Naive thymus-derived CD8-positive, alpha-beta T cell (primary cell): ENCODE measurements at regions not wholly inside any gene's neighbourhood (a gene's known extent, or its start where the extent isn't known, plus 50 kb on each side); places are given as distances from the start of the nearest gene placed in this dataset.
"Not testable (repeated sequence)": the region's sequence is repeated elsewhere in the genome, so short reads cannot be mapped to it uniquely, and the experiment has no call there.

Experiments used
- ATAC-seq, 2 donors: fragments of 150-1000 bp; cut with Tn5 transposase in 1 of 2; sonication (Bioruptor Pico), chemical (Tn5 transposase) in 1 of 2; 1 replicate in 1 of 2; 2 replicates in 1 of 2; pipeline ENCODE4 v1.10.0; 2021; ENCODE audit warnings: mild to moderate bottlenecking in 2 of 2, moderate library complexity in 2 of 2
- POLR2A ChIA-PET: fragments of 350-600 bp; sonication (Branson Sonifier 250); formaldehyde crosslinking; loops from one replicate; lab custom pipeline; 2021; ENCODE audit warnings: antibody characterized with exemption; lab: Charles Lee
- DNase-seq, 10 donors: peaks; one replicate each; pipeline versions ENCODE4 v3.0.0 to v3.0.0-alpha.2; 2020 to 2022
- H3K27ac Mint-ChIP-seq, 10 donors: one replicate each; pipeline ENCODE4 v1.8.0; 2020 to 2022; ENCODE audit warnings: mild to moderate bottlenecking in 10 of 10, mixed read lengths in 10 of 10, moderate library complexity in 4 of 10, inconsistent platforms in 1 of 10
- H3K27me3 Mint-ChIP-seq, 5 donors: one replicate each; pipeline ENCODE4 v1.8.0; 2021 to 2022; ENCODE audit warnings: mixed read lengths in 5 of 5
- H3K36me3 Mint-ChIP-seq, 3 donors: one replicate each; pipeline ENCODE4 v1.8.0; 2020 to 2022; ENCODE audit warnings: mixed read lengths in 3 of 3, mild to moderate bottlenecking in 2 of 3, inconsistent platforms in 1 of 3
- H3K4me1 Mint-ChIP-seq, 4 donors: one replicate each; pipeline ENCODE4 v1.8.0; 2021 to 2022; ENCODE audit warnings: mixed read lengths in 4 of 4
- H3K4me3 Mint-ChIP-seq, 10 donors: one replicate each; pipeline ENCODE4 v1.8.0; 2020 to 2022; ENCODE audit warnings: mild to moderate bottlenecking in 10 of 10, mixed read lengths in 10 of 10, moderate library complexity in 6 of 10, inconsistent platforms in 1 of 10
- H3K9me3 Mint-ChIP-seq, 9 donors: one replicate each; pipeline ENCODE4 v1.8.0; 2020 to 2022; ENCODE audit warnings: mixed read lengths in 9 of 9, mild to moderate bottlenecking in 3 of 9, inconsistent platforms in 1 of 9, moderate library complexity in 1 of 9

GRCh38 chr18:76042511-76042910 is 452.5 kb downstream of the ZNF516 start:
- H3K27me3 Mint-ChIP-seq = peaks cover 0 to 18% (median 4%) of the 10 kb centered on the region in 5 donors
- H3K9me3 Mint-ChIP-seq = peaks cover 0 to 15% (median 2%) of the 10 kb centered on the region in 9 donors
- H3K4me1 Mint-ChIP-seq = no peaks in the 10 kb centered on the region
- H3K27ac Mint-ChIP-seq = no peak overlapping the region
- POLR2A ChIA-PET = no interaction called here
- no peaks in the 10 kb centered on the region for H3K36me3 Mint-ChIP-seq
- no peak overlapping the region for H3K4me3 Mint-ChIP-seq
- no peak for ATAC-seq
- no peak for DNase-seq

DNA sequence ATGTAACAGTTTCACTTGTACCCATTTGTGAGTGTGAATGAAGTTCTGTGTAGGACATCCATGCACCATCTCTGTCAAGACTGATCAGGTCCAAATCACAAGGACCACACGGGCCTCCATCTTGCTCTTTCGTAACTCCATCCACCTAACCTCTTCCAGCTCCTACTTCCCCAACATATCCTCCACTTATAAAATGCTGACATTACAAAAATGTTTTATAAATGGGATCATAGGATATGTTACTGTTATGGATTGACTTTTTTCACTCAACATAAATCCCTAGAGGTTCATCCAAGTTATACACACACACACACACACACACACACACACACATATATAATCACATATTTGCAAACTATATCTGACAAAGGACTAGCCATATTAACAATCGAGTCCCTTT is 476.8 kb downstream of the ZNF516 start:
- Mint-ChIP-seq H3K36me3 (peaks cover 0 to 6% (median 0%) of the 10 kb centered on the region in 3 donors), H3K27ac (no peak overlapping the region), H3K9me3 (peaks cover 0 to 14% (median 3%) of the 10 kb centered on the region in 9 donors), H3K4me3 (no peak overlapping the region), H3K27me3 (peaks cover 0 to 39% (median 6%) of the 10 kb centered on the region in 5 donors), H3K4me1 (no peaks in the 10 kb centered on the region)
- DNase-seq (no peak), ATAC-seq (no peak)
- POLR2A ChIA-PET = no interaction called here

- Mint-ChIP-seq H3K27me3 (peaks cover 0 to 33% (median 6%) of the 10 kb centered on the region in 5 donors), H3K36me3 (no peaks in the 10 kb centered on the region), H3K4me3 (no peak overlapping the region), H3K27ac (no peak overlapping the region), H3K9me3 (peaks cover 0 to 6% (median 2%) of the 10 kb centered on the region in 9 donors), H3K4me1 (no peaks in the 10 kb centered on the region)
- no peak for DNase-seq
- POLR2A ChIA-PET = no interaction called here
- ATAC-seq = no peak
These were observed 482.0 kb downstream of the ZNF516 start for GRCh38 chr18:76013057-76013456.

DNA sequence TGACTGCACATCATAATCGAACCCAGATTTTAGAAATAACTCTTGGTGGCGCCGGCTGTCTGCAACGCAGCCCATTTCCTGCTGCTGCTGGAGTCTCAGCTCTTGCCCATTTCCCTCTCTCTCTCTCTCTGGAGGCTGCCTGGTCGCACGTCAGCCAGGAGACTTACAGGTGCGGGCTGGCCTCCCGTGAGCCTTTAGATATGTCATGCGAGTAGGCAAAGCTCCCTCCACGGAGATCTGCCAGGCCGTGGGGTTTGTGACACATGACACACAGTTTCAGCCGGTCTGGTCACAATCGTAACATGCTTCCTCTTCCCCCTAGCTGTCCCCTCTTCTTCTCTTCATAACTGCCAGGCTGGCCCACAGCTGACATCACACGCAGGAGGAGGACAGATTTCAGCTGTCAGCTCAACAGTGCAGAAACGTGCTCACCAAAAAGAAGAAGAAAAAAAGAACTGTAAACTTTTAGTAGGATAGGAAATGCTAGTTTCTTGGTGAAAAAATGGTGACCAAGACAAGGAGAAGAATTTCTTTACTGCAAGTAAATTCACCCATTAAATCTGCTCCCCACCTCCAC is 489.3 kb downstream of the ZNF516 start:
- no peak for DNase-seq
- POLR2A ChIA-PET = no interaction called here
- H3K9me3 Mint-ChIP-seq = peaks cover 0 to 9% (median 2%) of the 10 kb centered on the region in 9 donors
- ATAC-seq = no peak
- H3K4me3 Mint-ChIP-seq = no peak overlapping the region
- no peak overlapping the region for H3K27ac Mint-ChIP-seq
- peaks cover 0 to 4% (median 2%) of the 10 kb centered on the region in 5 donors for H3K27me3 Mint-ChIP-seq
- no peaks in the 10 kb centered on the region for H3K36me3 Mint-ChIP-seq
- no peaks in the 10 kb centered on the region for H3K4me1 Mint-ChIP-seq

GRCh38 chr18:75987913-75988312 is 507.1 kb downstream of the ZNF516 start:
- not testable (repeated sequence) for H3K27ac Mint-ChIP-seq, H3K36me3 Mint-ChIP-seq

GRCh38 chr18:75984853-75985252 is 510.2 kb downstream of the ZNF516 start:
- POLR2A ChIA-PET = no interaction called here
- ATAC-seq (no peak), DNase-seq (no peak)
- Mint-ChIP-seq H3K4me3 (no peak overlapping the region), H3K27me3 (peaks cover 0 to 11% (median 5%) of the 10 kb centered on the region in 5 donors), H3K36me3 (no peaks in the 10 kb centered on the region), H3K4me1 (no peaks in the 10 kb centered on the region), H3K27ac (no peak overlapping the region), H3K9me3 (peaks cover 0 to 9% (median 0%) of the 10 kb centered on the region in 9 donors)

More at GRCh38 chr18:75987913-75988312, 507.1 kb downstream of the ZNF516 start:
- ATAC-seq, DNase-seq, POLR2A ChIA-PET, H3K4me3 Mint-ChIP-seq, H3K4me1 Mint-ChIP-seq, H3K9me3 Mint-ChIP-seq: not testable (repeated sequence)
- peaks cover 0 to 11% (median 4%) of the 10 kb centered on the region in 5 donors for H3K27me3 Mint-ChIP-seq

DNA sequence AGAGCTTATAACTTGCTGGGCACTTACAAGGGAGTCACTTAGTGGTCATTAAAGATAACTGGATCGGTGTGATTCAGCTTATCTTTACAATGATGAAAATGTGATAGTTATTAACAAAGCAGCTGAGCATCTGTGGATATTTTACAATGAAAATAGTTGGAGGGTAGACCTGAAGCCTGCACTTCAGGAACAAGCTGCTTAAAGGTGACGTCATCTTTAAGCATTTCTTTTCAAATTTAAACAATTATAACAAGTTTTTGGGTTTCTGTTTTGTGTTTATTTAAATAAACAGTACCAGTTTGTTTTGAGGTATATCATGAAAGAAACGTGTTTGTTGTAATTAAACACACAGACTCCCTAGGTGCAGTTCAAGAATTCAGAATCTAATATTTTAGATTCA is 513.9 kb downstream of the ZNF516 start:
- ATAC-seq (no peak), DNase-seq (no peak)
- no peak overlapping the region for H3K4me3 Mint-ChIP-seq
- POLR2A ChIA-PET = no interaction called here
- peaks cover 0 to 7% (median 6%) of the 10 kb centered on the region in 5 donors for H3K27me3 Mint-ChIP-seq
- no peak overlapping the region for H3K27ac Mint-ChIP-seq
- no peaks in the 10 kb centered on the region for H3K4me1 Mint-ChIP-seq
- peaks cover 0 to 9% (median 0%) of the 10 kb centered on the region in 9 donors for H3K9me3 Mint-ChIP-seq
- H3K36me3 Mint-ChIP-seq = no peaks in the 10 kb centered on the region

GRCh38 chr18:75977081-75977480 is 518.0 kb downstream of the ZNF516 start:
- H3K9me3 Mint-ChIP-seq = no peaks in the 10 kb centered on the region
- H3K27me3 Mint-ChIP-seq = peaks cover 0 to 12% (median 1%) of the 10 kb centered on the region in 5 donors
- peaks cover 0 to 2% (median 0%) of the 10 kb centered on the region in 4 donors for H3K4me1 Mint-ChIP-seq
- no peak overlapping the region for H3K27ac Mint-ChIP-seq
- POLR2A ChIA-PET = no interaction called here
- H3K4me3 Mint-ChIP-seq = no peak overlapping the region
- ATAC-seq (no peak), DNase-seq (no peak)
- H3K36me3 Mint-ChIP-seq = no peaks in the 10 kb centered on the region

- no peak for ATAC-seq
- no peak for DNase-seq
- Mint-ChIP-seq H3K4me3 (no peak overlapping the region), H3K27me3 (peaks cover 1 to 18% (median 2%) of the 10 kb centered on the region in 5 donors), H3K27ac (no peak overlapping the region), H3K36me3 (no peaks in the 10 kb centered on the region), H3K9me3 (no peaks in the 10 kb centered on the region), H3K4me1 (no peaks in the 10 kb centered on the region)
- POLR2A ChIA-PET = no interaction called here
These were observed 524.8 kb downstream of the ZNF516 start for GRCh38 chr18:75970212-75970611.

GRCh38 chr18:75966431-75966830 is 528.6 kb downstream of the ZNF516 start:
- no peaks in the 10 kb centered on the region for H3K4me1 Mint-ChIP-seq
- ATAC-seq = no peak
- no peaks in the 10 kb centered on the region for H3K36me3 Mint-ChIP-seq
- no peak for DNase-seq
- H3K4me3 Mint-ChIP-seq = no peak overlapping the region
- peaks cover 2 to 9% (median 3%) of the 10 kb centered on the region in 5 donors for H3K27me3 Mint-ChIP-seq
- POLR2A ChIA-PET = no interaction called here
- H3K27ac Mint-ChIP-seq = no peak overlapping the region
- H3K9me3 Mint-ChIP-seq = no peaks in the 10 kb centered on the region

DNA sequence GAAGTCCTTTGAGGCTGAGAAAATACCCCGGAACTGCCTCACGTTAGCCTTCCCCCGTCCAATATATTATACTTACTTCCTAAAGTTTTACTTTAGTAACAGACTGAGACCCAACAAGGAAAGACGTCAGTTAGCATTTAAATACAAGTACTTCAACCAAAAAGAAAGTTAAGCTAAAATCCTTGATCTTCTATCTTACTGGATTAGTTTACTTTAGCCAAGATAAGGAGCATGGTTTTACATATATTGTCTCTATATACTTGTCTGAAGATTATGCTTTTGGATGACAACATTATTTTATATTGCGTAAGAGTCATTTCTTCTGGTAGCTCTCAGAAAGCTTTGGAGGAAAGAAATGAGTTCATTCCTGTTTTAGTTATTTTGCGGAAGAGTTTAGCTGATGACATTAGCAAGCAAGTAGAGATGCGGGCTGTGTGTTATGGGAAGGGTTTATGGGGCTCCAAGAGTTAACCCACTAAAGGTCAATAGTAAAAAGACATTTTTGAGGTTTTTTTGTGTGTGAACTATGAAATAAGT is 532.9 kb downstream of the ZNF516 start:
- Mint-ChIP-seq H3K9me3 (peaks cover 0 to 4% (median 0%) of the 10 kb centered on the region in 9 donors), H3K27me3 (peaks cover 0 to 9% (median 4%) of the 10 kb centered on the region in 5 donors), H3K36me3 (no peaks in the 10 kb centered on the region), H3K4me3 (no peak overlapping the region), H3K4me1 (no peaks in the 10 kb centered on the region), H3K27ac (no peak overlapping the region)
- no peak for ATAC-seq
- POLR2A ChIA-PET = no interaction called here
- DNase-seq = no peak

- DNase-seq, H3K4me1 Mint-ChIP-seq, H3K9me3 Mint-ChIP-seq, H3K27me3 Mint-ChIP-seq, H3K4me3 Mint-ChIP-seq, ATAC-seq, H3K36me3 Mint-ChIP-seq, POLR2A ChIA-PET, H3K27ac Mint-ChIP-seq: not testable (repeated sequence)
These were observed 532.9 kb upstream of the SMIM21 start for GRCh38 chr18:75960356-75960755.

- peaks cover 0 to 6% (median 2%) of the 10 kb centered on the region in 5 donors for H3K27me3 Mint-ChIP-seq
- H3K27ac Mint-ChIP-seq = no peak overlapping the region
- H3K9me3 Mint-ChIP-seq = peaks cover 0 to 13% (median 2%) of the 10 kb centered on the region in 9 donors
- H3K36me3 Mint-ChIP-seq = peaks cover 0 to 4% (median 0%) of the 10 kb centered on the region in 3 donors
- H3K4me3 Mint-ChIP-seq = no peak overlapping the region
- no peak for ATAC-seq
- no peaks in the 10 kb centered on the region for H3K4me1 Mint-ChIP-seq
- POLR2A ChIA-PET = no interaction called here
- DNase-seq = no peak
These were observed 531.6 kb upstream of the SMIM21 start for GRCh38 chr18:75959150-75959549.
